Naive B cell (primary cell): ENCODE measurements at regions not wholly inside any gene's neighbourhood (a gene's known extent, or its start where the extent isn't known, plus 50 kb on each side); places are given as distances from the start of the nearest gene placed in this dataset.
"Not testable (repeated sequence)": the region's sequence is repeated elsewhere in the genome, so short reads cannot be mapped to it uniquely, and the experiment has no call there.

Experiments used
- ATAC-seq, 2 donors: fragments of 150-1000 bp; cut with Tn5 transposase; 2 replicates each; pipeline ENCODE4 v1.10.0; 2021; ENCODE audit warnings: low read depth in 2 of 2, mild to moderate bottlenecking in 2 of 2, moderate library complexity in 2 of 2
- DNase-seq: peaks from one replicate; pipeline ENCODE4 v3.0.0; 2022
- H3K27ac Mint-ChIP-seq, 6 donors: one replicate each; pipeline ENCODE4 v1.8.0; 2020 to 2022; ENCODE audit warnings: mild to moderate bottlenecking in 6 of 6, mixed read lengths in 6 of 6, moderate library complexity in 5 of 6, inconsistent platforms in 2 of 6
- H3K27me3 Mint-ChIP-seq, 3 donors: one replicate each; pipeline ENCODE4 v1.8.0; 2021 to 2022; ENCODE audit warnings: mixed read lengths in 3 of 3, mild to moderate bottlenecking in 1 of 3
- H3K36me3 Mint-ChIP-seq, 2 donors: one replicate each; pipeline ENCODE4 v1.8.0; 2020 to 2022; ENCODE audit warnings: mixed read lengths in 2 of 2, inconsistent platforms in 1 of 2, mild to moderate bottlenecking in 1 of 2
- H3K4me1 Mint-ChIP-seq, 3 donors: one replicate each; pipeline ENCODE4 v1.8.0; 2020 to 2022; ENCODE audit warnings: mixed read lengths in 3 of 3, inconsistent platforms in 1 of 3, mild to moderate bottlenecking in 1 of 3, moderate library complexity in 1 of 3
- H3K4me3 Mint-ChIP-seq, 8 donors: one replicate each; pipeline ENCODE4 v1.8.0; 2020 to 2022; ENCODE audit warnings: mild to moderate bottlenecking in 8 of 8, mixed read lengths in 8 of 8, moderate library complexity in 8 of 8, inconsistent platforms in 2 of 8
- H3K9me3 Mint-ChIP-seq, 7 donors: one replicate each; pipeline ENCODE4 v1.8.0; 2020 to 2022; ENCODE audit warnings: mixed read lengths in 7 of 7, mild to moderate bottlenecking in 5 of 7, inconsistent platforms in 2 of 7, moderate library complexity in 1 of 7

DNA sequence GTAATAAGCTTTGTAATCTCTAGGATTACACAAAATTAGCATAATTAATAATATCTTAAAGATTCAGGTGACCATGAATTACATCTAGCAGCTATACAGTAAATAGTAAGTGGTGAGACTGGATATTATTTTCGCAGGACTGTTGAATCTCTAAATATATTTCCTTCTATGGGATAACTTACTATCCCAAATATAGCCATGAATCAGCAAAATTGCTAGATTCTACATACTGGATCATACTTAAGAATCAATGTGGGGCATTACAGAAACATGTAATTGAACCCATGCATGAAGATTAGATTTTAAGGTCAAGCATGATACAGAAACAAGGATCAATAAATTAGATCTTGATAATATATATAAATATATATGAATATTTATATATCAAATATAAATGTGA lies 1203.4 kb downstream of the BRINP3 start:
- Mint-ChIP-seq H3K27me3 (no peaks in the 10 kb centered on the region), H3K27ac (no peak overlapping the region), H3K4me3 (no peak overlapping the region), H3K36me3 (no peaks in the 10 kb centered on the region), H3K9me3 (peaks cover 3 to 12% (median 5%) of the 10 kb centered on the region in 7 donors), H3K4me1 (no peaks in the 10 kb centered on the region)
- ATAC-seq (no peak), DNase-seq (no peak)

DNA sequence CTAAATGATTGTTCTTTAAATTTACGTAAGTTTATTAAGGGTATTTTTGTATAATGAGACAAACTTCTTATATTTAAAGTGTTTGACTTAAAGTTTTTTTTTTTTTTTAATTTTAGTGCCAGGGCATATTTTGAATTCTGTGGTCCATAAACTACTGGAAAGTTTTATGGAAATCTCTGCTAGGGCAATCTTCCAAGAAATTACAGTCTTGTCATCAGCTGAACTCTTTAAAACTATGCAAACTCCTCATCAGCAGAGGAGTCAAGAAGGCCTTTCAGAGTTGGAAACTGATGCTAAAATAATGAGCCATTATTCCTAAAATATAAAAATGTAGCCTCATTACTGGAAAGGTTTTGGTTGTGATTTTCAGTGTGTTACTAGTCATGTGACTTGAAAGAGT lies 1201.9 kb downstream of the BRINP3 start:
- DNase-seq (no peak), ATAC-seq (no peak)
- Mint-ChIP-seq H3K27ac (no peak overlapping the region), H3K9me3 (peaks cover 0 to 5% (median 3%) of the 10 kb centered on the region in 7 donors), H3K4me1 (no peaks in the 10 kb centered on the region), H3K4me3 (no peak overlapping the region), H3K36me3 (no peaks in the 10 kb centered on the region), H3K27me3 (no peaks in the 10 kb centered on the region)

DNA sequence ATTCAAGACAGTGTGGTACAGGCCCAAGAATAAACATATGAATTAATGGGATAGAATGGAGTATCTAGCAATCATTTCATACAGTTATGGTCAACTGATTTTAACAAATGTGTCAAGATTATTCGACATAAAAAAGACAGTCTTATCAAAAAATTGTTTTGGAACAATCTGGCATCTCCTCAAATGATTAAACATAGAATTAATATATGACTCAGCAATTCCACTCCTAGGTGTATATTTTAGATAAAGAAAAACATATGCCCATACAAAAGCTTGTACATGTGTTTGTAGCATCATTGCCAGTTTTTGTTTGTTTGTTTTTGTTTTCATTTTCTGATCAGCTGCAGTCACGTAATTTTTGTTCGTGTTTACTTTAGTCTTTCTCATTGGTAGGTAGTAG lies 1188.3 kb downstream of the BRINP3 start:
- DNase-seq (no peak), ATAC-seq (no peak)
- no peaks in the 10 kb centered on the region for H3K4me1 Mint-ChIP-seq
- H3K9me3 Mint-ChIP-seq: peaks cover 0 to 13% (median 6%) of the 10 kb centered on the region in 7 donors
- no peaks in the 10 kb centered on the region for H3K27me3 Mint-ChIP-seq
- H3K4me3 Mint-ChIP-seq: no peak overlapping the region
- H3K27ac Mint-ChIP-seq: no peak overlapping the region
- H3K36me3 Mint-ChIP-seq: no peaks in the 10 kb centered on the region

- no peak for DNase-seq
- Mint-ChIP-seq H3K36me3 (no peaks in the 10 kb centered on the region), H3K27me3 (no peaks in the 10 kb centered on the region), H3K4me3 (no peak overlapping the region), H3K27ac (no peak overlapping the region), H3K9me3 (peaks cover 0 to 7% (median 3%) of the 10 kb centered on the region in 7 donors), H3K4me1 (no peaks in the 10 kb centered on the region)
- no peak for ATAC-seq
These were observed 1176.4 kb downstream of the BRINP3 start for GRCh38 chr1:189301235-189301634.

DNA sequence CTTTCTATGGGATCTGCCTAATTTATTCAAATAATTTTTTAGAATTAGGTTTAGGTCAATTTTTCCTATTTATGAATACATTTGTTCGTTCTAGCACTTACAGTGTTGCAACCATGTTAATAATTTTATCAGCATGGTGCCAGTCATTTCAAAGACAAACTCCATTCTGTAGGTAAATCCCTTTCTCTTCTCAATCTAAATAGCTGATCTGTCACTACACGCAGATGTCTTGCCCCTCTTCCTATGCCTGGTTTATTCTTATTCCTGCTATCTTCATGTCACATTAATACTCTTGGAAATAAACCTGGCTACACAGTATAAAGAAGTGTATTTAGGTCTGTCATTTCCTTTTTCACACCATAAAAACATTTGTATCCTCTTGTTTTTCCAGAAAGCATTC lies 1172.4 kb downstream of the BRINP3 start:
- DNase-seq: no peak
- H3K27ac Mint-ChIP-seq: no peak overlapping the region
- no peaks in the 10 kb centered on the region for H3K27me3 Mint-ChIP-seq
- no peaks in the 10 kb centered on the region for H3K4me1 Mint-ChIP-seq
- no peak overlapping the region for H3K4me3 Mint-ChIP-seq
- H3K36me3 Mint-ChIP-seq: no peaks in the 10 kb centered on the region
- ATAC-seq: no peak
- peaks cover 0 to 5% (median 3%) of the 10 kb centered on the region in 7 donors for H3K9me3 Mint-ChIP-seq

- H3K36me3 Mint-ChIP-seq: no peaks in the 10 kb centered on the region
- H3K27me3 Mint-ChIP-seq: no peaks in the 10 kb centered on the region
- no peak overlapping the region for H3K4me3 Mint-ChIP-seq
- H3K4me1 Mint-ChIP-seq: no peaks in the 10 kb centered on the region
- peaks cover 0 to 10% (median 5%) of the 10 kb centered on the region in 7 donors for H3K9me3 Mint-ChIP-seq
- no peak overlapping the region for H3K27ac Mint-ChIP-seq
- DNase-seq (no peak), ATAC-seq (no peak)
These were observed 1165.7 kb downstream of the BRINP3 start for GRCh38 chr1:189311915-189312314.

- no peak for DNase-seq
- Mint-ChIP-seq H3K27ac (no peak overlapping the region), H3K9me3 (peaks cover 0 to 10% (median 5%) of the 10 kb centered on the region in 7 donors), H3K4me3 (no peak overlapping the region), H3K4me1 (no peaks in the 10 kb centered on the region), H3K27me3 (no peaks in the 10 kb centered on the region), H3K36me3 (no peaks in the 10 kb centered on the region)
- no peak for ATAC-seq
These were observed 1165.2 kb downstream of the BRINP3 start for GRCh38 chr1:189312499-189312898.

DNA sequence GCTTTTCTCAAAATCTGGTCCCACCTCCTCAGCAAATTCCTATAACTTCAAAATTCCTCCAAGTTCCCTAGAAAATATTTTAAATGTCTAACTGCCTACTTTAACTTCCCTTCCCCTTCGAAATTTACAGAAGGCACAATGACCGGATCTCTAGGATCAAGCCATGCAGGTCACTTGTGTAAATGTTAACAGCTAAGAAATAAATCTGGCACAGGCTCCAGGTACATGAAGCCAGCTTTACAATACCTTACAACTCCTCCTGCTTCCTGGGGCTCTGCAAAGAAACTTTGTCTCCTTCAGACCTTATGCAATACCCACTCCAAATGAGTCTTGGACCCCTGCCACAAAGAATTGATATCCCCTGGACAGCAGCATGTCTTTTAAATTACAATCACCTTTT lies 1164.2 kb downstream of the BRINP3 start:
- DNase-seq: no peak
- Mint-ChIP-seq H3K4me3 (no peak overlapping the region), H3K27ac (no peak overlapping the region), H3K4me1 (no peaks in the 10 kb centered on the region), H3K36me3 (no peaks in the 10 kb centered on the region), H3K9me3 (peaks cover 1 to 10% (median 5%) of the 10 kb centered on the region in 7 donors), H3K27me3 (no peaks in the 10 kb centered on the region)
- no peak for ATAC-seq

- no peak overlapping the region for H3K4me3 Mint-ChIP-seq
- ATAC-seq: no peak
- H3K27ac Mint-ChIP-seq: no peak overlapping the region
- H3K36me3 Mint-ChIP-seq: no peaks in the 10 kb centered on the region
- H3K4me1 Mint-ChIP-seq: no peaks in the 10 kb centered on the region
- DNase-seq: no peak
- H3K9me3 Mint-ChIP-seq: peaks cover 1 to 10% (median 5%) of the 10 kb centered on the region in 7 donors
- H3K27me3 Mint-ChIP-seq: no peaks in the 10 kb centered on the region
These were observed 1162.4 kb downstream of the BRINP3 start for GRCh38 chr1:189315035-189315901.

GRCh38 chr1:189323091-189323490 lies 1154.6 kb downstream of the BRINP3 start:
- no peaks in the 10 kb centered on the region for H3K4me1 Mint-ChIP-seq
- no peak overlapping the region for H3K4me3 Mint-ChIP-seq
- H3K9me3 Mint-ChIP-seq: peaks cover 0 to 8% (median 5%) of the 10 kb centered on the region in 7 donors
- no peaks in the 10 kb centered on the region for H3K36me3 Mint-ChIP-seq
- ATAC-seq (no peak), DNase-seq (no peak)
- H3K27me3 Mint-ChIP-seq: no peaks in the 10 kb centered on the region
- H3K27ac Mint-ChIP-seq: no peak overlapping the region

DNA sequence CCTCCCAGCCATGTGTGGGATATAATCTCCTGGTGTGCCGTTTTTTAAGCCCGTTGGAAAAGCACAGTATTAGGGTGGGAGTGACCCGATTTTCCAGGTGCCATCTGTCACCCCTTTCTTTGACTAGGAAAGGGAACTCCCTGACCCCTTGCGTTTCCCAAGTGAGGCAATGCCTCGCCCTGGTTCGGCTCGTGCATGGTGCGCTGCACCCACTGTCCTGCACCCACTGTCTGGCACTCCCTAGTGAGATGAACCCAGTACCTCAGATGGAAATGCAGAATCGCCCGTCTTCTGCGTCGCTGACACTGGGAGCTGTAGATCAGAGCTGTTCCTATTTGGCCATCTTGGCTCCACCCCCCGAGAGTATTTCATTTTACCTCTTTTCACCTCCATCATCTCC lies 1146.6 kb downstream of the BRINP3 start:
- H3K27ac Mint-ChIP-seq, DNase-seq, ATAC-seq, H3K4me1 Mint-ChIP-seq, H3K4me3 Mint-ChIP-seq, H3K27me3 Mint-ChIP-seq, H3K36me3 Mint-ChIP-seq: not testable (repeated sequence)
- H3K9me3 Mint-ChIP-seq: peaks cover 5 to 19% (median 7%) of the 10 kb centered on the region in 7 donors

- DNase-seq: no peak
- ATAC-seq: no peak
- no peaks in the 10 kb centered on the region for H3K27me3 Mint-ChIP-seq
- peaks cover 0 to 11% (median 6%) of the 10 kb centered on the region in 7 donors for H3K9me3 Mint-ChIP-seq
- H3K4me1 Mint-ChIP-seq: no peaks in the 10 kb centered on the region
- H3K4me3 Mint-ChIP-seq: no peak overlapping the region
- no peak overlapping the region for H3K27ac Mint-ChIP-seq
- no peaks in the 10 kb centered on the region for H3K36me3 Mint-ChIP-seq
These were observed 1141.3 kb downstream of the BRINP3 start for GRCh38 chr1:189336115-189337100.

DNA sequence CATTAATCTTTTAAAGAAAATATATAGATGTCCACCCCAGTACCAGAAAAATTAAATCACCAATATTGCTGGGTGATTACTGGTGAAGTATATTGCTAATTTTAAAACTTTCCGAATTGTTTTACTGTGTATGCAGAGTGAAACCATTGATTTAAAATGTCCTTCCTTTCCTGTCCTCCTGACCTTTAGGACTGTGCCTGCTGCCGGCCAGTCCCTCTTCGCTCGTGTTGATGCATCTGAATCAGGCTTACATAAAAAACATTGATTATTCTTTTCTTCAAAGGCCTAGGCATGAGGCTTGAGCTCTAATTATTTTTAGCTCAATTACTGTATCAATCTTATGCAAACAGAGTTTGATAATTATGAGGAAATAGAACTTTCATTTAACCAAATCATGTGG lies 1128.1 kb downstream of the BRINP3 start:
- Mint-ChIP-seq H3K27ac (no peak overlapping the region), H3K9me3 (peaks cover 0 to 9% (median 1%) of the 10 kb centered on the region in 7 donors), H3K36me3 (no peaks in the 10 kb centered on the region), H3K27me3 (no peaks in the 10 kb centered on the region), H3K4me3 (no peak overlapping the region), H3K4me1 (no peaks in the 10 kb centered on the region)
- DNase-seq: no peak
- ATAC-seq: no peak
